ENCODE measurements at regions not wholly inside any gene's neighbourhood (a gene's known extent, or its start where the extent isn't known, plus 50 kb on each side); places are given as distances from the start of the nearest gene placed in this dataset.
"Not testable (repeated sequence)": the region's sequence is repeated elsewhere in the genome, so short reads cannot be mapped to it uniquely, and the experiment has no call there.

- no peak for TF ChIP-seq CTCF (conservative IDR thresholded peaks at IDR 0.05; ENCODE audit: control insufficient read depth, insufficient read depth, low read depth, low read length)
- no peak for DNase-seq (ENCODE audit: low read depth)
- no peak overlapping the region for H3K4me3 ChIP-seq (ENCODE audit: control insufficient read depth, low read depth, low read length)
Observed at GRCh38 chr5:159678657-159679392, 237.5 kb upstream of the ADRA1B start.

GRCh38 chr5:159680095-159680494 lies 236.2 kb upstream of the ADRA1B start:
- DNase-seq (ENCODE audit: low read depth): no peak
- no peak overlapping the region for H3K4me3 ChIP-seq (ENCODE audit: control insufficient read depth, low read depth, low read length)
- no peak for TF ChIP-seq CTCF (conservative IDR thresholded peaks at IDR 0.05; ENCODE audit: control insufficient read depth, insufficient read depth, low read depth, low read length)

GRCh38 chr5:159681661-159682060 lies 234.6 kb upstream of the ADRA1B start:
- no peak for DNase-seq (ENCODE audit: low read depth)
- TF ChIP-seq CTCF (conservative IDR thresholded peaks at IDR 0.05; ENCODE audit: control insufficient read depth, insufficient read depth, low read depth, low read length): no peak
- H3K4me3 ChIP-seq (ENCODE audit: control insufficient read depth, low read depth, low read length): no peak overlapping the region

- H3K4me3 ChIP-seq (ENCODE audit: control insufficient read depth, low read depth, low read length): no peak overlapping the region
- no peak for DNase-seq (ENCODE audit: low read depth)
- TF ChIP-seq CTCF (conservative IDR thresholded peaks at IDR 0.05; ENCODE audit: control insufficient read depth, insufficient read depth, low read depth, low read length): no peak
Observed at GRCh38 chr5:159682623-159683022, 233.7 kb upstream of the ADRA1B start.

GRCh38 chr5:159687892-159688291 lies 228.4 kb upstream of the ADRA1B start:
- H3K4me3 ChIP-seq (ENCODE audit: control insufficient read depth, low read depth, low read length); DNase-seq (ENCODE audit: low read depth): not testable (repeated sequence)

- no peak overlapping the region for H3K4me3 ChIP-seq (ENCODE audit: control insufficient read depth, low read depth, low read length)
- no peak for TF ChIP-seq CTCF (conservative IDR thresholded peaks at IDR 0.05; ENCODE audit: control insufficient read depth, insufficient read depth, low read depth, low read length)
- no peak for DNase-seq (ENCODE audit: low read depth)
Observed at GRCh38 chr5:159695741-159696294, 220.5 kb upstream of the ADRA1B start.

GRCh38 chr5:159697530-159697929 lies 218.8 kb upstream of the ADRA1B start:
- no peak overlapping the region for H3K4me3 ChIP-seq (ENCODE audit: control insufficient read depth, low read depth, low read length)
- DNase-seq (ENCODE audit: low read depth): no peak
- no peak for TF ChIP-seq CTCF (conservative IDR thresholded peaks at IDR 0.05; ENCODE audit: control insufficient read depth, insufficient read depth, low read depth, low read length)

All from fibroblast of mammary gland (primary cell).